ENCODE measurements at regions not wholly inside any gene's neighbourhood (a gene's known extent, or its start where the extent isn't known, plus 50 kb on each side); places are given as distances from the start of the nearest gene placed in this dataset.

GRCh38 chr1:187257476-187257875 is 428.7 kb downstream of the PLA2G4A start:
- TF ChIP-seq CTCF (IDR thresholded peaks at IDR 0.05; ENCODE audit: low read length) (no peak), EZH2phosphoT487 (IDR thresholded peaks at IDR 0.05; ENCODE audit: low read length) (no peak), EZH2 (optimal IDR thresholded peaks at IDR 0.05; ENCODE audit: low read depth, low read length) (no peak)

All from MM.1S (cell line).